HG02870 (cell line): ENCODE measurements at regions not wholly inside any gene's neighbourhood (a gene's known extent, or its start where the extent isn't known, plus 50 kb on each side); places are given as distances from the start of the nearest gene placed in this dataset.
A peak's percentile ranks its signal among the peaks of the same experiment; 100 is the strongest.
"Not testable (repeated sequence)": the region's sequence is repeated elsewhere in the genome, so short reads cannot be mapped to it uniquely, and the experiment has no call there.

Source experiments
- ATAC-seq: cut with Tn5 transposase; IDR thresholded peaks from one replicate; pipeline ENCODE4 v1.9.1; 2021; ENCODE audit warnings: mild to moderate bottlenecking, moderate library complexity; ENCODE audit not compliant: unreplicated experiment

DNA sequence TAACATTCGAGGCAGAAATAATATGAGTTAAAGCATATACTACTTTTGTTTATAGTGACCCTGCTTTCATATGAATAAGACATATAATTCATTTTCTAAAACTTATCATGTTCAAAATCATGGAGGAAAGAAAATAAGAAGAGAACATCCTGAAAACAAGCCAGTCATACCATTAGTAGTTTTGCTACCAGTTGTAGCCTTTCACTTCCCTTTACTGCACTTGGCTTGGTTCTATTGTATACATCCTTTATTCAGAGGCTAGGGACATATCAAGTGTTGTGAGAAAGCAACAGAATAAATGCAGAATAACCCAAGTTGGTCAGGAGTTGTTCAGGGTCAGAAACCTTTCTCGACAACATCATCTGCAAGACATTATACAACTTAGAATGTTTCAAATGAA, 598.7 kb downstream of the SOX5 start:
- peak; percentile 99 for ATAC-seq

- ATAC-seq, result no peak
Measured at GRCh38 chr12:23352670-23353069, 596.8 kb downstream of the SOX5 start.

GRCh38 chr12:23354800-23355199, 594.7 kb downstream of the SOX5 start:
- ATAC-seq, result no peak

DNA sequence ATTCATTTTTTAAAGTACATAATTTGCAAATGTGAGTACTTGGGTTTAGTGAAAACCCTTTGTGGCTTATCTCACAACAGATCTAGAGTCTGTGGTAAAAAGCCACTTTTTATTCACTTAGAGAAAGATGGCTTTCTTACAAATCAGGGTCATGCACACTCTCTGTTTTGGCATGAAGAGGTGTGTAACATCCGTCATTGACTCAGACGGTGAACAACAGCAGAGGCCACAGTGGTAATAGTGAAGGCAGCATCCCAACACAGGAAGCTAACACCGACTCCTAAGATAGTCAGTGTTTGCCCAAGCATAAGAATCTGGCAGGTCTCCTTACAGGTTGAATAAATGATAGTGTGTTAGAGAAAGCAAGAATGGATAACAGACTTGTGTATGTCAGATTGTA, 593.0 kb downstream of the SOX5 start:
- no peak for ATAC-seq

GRCh38 chr12:23356927-23357708, 592.4 kb downstream of the SOX5 start:
- no peak for ATAC-seq

DNA sequence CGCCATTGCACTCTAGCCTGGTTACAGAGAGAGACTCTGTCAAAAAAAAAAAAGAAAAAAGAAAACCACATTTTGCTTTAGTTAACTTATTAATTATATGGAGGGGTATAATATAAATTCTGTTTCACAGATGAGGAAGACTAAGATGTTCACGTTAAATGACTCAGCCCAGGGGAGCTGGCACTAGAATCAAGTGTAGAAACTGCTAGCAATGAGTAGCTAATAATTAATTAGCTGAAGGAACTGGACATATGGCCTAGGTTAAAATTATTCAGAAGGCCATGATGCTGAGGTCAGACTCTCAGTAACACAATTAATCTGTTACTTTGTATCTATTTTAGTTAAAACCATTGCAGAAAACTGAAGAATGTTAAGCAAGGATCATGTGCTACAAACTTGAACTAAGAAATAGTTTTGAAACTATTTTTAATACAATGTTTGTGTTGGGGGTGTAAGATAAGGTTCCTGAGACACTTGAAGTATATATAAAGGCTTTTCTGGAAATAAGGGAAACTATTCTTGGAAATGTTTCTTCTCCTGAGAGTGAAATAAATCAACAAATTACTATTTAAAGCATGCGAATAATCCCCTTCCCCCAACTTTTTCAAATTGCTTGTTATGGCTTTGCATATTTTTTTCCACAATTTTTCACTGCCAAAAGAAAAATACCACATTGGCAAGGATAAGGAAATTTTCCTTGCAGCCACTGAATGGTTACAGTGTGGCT, 589.3 kb downstream of the SOX5 start:
- no peak for ATAC-seq

DNA sequence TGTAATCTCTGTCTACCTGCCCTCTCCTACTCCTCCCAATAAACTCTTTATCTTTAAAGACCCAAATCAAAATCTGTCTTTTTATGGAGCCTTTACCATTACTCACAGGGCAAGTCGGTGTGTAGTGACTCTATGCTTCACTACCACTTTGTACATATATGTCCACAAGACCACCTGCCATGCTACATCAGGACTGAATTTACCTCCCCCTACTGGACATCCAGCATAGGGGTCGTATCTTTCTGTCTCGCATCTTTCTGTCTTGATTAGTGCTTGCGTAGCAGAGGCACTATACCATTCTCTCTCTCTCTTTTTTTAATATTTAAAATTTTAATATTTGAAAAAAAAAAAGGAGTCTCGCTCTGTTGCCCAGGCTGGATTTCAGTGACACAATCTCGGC, 587.5 kb downstream of the SOX5 start:
- no peak for ATAC-seq

GRCh38 chr12:23368590-23368989, 580.9 kb downstream of the SOX5 start:
- ATAC-seq, result no peak

DNA sequence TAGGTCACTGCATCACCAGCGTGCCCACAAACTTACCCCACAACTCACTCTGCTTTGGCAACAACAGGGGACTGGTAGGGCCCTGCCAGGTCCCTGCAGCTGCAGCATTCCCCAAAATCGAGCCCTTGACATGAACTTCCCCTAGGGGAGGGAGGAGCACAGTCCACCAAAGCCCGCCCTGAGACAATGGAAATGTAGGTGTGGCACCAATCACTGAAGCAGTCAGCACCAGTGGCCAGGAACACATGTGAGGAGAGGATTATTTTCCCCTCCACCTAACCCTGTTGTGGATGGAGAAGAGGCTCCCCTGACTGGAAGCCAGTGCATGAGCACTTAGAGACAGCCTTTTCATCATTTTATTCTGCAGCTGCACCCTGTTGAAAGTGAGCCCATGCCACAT, 573.8 kb downstream of the SOX5 start:
- ATAC-seq, result no peak

GRCh38 chr12:23376238-23376637, 573.2 kb downstream of the SOX5 start:
- no peak for ATAC-seq

GRCh38 chr12:23380419-23381100, 568.9 kb downstream of the SOX5 start:
- ATAC-seq, result no peak

DNA sequence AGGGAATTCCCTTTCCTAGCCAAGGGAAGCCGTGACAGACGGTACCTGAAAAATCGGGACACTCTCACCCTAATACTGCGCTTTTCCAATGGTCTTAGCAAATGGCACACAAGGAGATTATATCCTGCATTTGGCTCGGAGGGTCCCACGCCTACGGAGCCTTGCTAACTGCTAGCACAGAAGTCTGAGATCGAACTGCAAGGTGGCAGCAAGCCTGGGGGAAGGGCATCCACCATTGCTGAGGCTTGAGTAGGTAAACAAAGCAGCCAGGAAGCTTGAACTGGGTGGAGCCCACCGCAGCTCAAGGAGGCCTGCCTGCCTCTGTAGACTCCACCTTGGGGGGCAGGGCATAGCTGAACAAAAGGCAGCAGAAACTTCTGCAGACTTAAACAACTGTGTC, 560.6 kb downstream of the SOX5 start:
- ATAC-seq, result not testable (repeated sequence)

DNA sequence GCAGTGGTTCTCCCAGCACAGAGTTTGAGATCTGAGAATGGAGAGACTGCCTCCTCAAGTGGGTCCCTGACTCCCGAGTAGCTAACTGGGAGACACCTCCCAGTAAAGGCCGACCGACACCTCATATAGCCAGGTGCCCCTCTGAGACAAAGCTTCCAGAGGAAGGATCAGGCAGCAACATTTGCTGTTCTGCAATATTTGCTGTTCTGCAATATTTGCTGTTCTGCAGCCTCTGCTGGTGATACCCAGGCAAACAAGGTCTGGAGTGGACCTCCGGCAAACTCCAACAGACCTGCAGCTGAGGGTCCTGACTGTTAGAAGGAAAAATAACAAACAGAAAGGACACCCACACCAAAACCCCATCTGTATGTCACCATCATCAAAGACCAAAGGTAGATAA, 560.2 kb downstream of the SOX5 start:
- not testable (repeated sequence) for ATAC-seq

DNA sequence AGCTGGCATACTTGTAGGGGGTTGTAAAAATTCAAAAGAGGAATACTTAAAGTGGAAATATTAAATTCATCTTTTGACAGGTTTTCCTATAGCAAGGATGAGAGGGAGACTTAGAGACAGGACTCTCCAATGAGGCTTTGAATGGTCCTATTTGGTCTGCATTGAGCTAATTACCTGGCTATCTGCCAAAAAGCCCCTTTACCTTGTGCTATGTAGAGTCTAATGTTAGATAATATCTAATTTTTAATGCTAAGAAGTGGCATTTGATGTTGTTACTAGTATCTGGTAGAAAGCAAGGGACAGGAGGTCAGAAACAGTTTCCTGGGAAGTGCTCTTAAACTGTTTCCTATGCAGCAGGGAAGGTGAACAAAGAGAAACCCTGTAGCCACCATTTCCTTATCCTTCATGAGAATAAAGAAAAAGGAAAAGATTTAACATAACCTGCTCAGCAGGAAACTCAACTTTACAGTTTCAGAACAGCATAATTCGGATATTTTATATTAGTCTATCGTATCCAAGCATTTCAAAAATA, 550.0 kb downstream of the SOX5 start:
- no peak for ATAC-seq

GRCh38 chr12:23415180-23415579, 534.3 kb downstream of the SOX5 start:
- ATAC-seq, result no peak

DNA sequence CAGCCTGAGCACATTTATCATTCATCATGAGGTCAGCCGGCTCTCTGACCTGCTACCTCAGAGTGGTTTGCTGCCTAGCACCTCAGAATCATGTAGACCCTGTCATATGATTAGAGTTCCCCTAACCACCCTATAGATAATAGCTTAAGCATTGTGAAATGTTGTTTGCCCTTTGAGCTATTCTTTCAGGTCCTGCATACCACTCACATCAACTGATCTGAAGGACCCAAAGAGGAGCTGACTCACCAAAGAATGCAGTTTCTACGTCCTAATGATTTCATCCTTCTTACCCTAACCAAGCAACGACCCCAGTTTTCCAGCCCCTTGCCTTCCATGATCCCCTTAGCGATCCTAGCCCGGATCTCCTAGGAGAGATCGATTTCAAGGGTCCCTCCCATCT, 527.9 kb downstream of the SOX5 start:
- no peak for ATAC-seq

GRCh38 chr12:23423097-23423687, 526.3 kb downstream of the SOX5 start:
- no peak for ATAC-seq

DNA sequence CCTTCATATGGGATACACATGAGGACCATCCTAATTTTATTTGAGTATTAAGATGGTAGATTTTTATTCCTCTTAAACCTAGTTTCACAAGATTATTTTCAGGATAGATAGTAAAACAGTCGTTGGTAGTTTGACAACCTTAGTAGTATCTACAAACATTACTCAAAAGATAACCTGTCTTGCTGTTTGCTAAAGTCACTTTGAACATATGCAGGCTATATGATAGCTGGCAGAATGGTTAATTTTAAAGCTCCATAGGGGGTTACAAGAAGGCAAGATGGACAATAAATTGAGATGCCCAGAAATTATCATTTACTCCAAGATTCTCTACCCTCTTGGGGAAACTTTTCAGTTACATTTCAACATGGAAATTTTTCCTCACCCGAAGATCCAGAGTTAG, 525.7 kb downstream of the SOX5 start:
- ATAC-seq, result no peak

DNA sequence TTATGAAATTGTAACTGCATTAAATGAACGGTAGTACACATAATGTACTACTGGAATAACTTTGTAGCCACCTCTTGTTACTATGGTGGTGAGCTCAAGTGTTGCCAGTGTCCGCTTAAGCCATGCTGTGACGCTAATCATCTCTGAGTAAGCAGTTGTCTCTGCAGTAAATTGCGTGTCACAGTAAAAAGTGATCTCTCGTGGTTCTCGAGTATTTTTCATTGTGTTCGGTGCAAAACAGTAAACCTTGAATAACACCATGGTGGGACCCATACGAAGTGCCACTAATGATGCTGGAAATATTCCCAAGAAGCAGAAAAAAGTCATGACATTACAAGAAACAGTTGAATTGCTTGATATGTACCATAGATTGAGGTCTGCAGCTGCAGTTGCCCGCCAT, 524.8 kb downstream of the SOX5 start:
- no peak for ATAC-seq

DNA sequence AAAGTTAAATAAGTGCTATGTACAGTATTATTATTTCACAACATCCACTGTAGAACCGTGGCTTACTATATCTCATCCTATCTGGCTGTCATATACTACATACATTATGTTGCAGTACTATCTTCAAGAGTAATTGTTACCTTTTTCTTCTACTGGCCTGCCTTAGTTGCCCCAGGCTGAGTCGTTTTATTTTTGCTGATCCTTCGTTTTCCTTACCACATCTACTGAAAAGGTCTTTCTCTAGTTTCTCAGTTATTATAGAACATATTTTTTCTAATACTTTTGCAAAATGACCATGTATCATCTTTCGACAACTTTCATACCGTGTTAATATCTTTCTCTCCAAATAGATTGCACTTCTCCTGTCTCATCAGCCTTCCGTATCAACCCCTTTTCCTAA, 523.1 kb downstream of the SOX5 start:
- no peak for ATAC-seq

DNA sequence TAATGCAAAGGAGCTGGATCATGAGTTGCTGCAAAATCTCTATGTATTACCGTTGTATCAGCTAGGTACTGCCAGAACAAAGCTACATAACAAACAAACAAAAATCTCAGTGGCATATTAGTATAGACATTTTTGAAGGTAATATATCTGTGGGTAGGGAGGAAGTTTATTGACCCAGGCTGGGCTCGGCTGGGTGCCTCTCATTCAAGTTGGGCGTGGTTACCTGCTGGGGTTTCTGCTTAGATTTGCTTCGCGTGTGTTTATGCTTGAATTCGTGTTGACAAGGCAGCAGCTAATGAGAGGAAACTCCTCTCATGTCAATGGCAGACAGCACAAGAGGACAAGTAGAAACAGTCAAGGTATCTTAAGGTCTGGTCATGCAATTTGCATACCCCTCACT, 520.7 kb downstream of the SOX5 start:
- ATAC-seq, result no peak
